C4-2B (cell line): ENCODE measurements at regions not wholly inside any gene's neighbourhood (a gene's known extent, or its start where the extent isn't known, plus 50 kb on each side); places are given as distances from the start of the nearest gene placed in this dataset.

Experiments used
- ZFX ChIP-seq: fragments of 450-650 bp; IDR thresholded peaks from 2 replicates; pipeline ENCODE4 v1.6.1; 2017
- TF ChIP-seq, protein P1 (sequence below): fragments of 450-650 bp; conservative IDR thresholded peaks from 2 replicates; pipeline ENCODE4 v1.5.1; 2017; ENCODE audit warnings: mild to moderate bottlenecking

DNA sequence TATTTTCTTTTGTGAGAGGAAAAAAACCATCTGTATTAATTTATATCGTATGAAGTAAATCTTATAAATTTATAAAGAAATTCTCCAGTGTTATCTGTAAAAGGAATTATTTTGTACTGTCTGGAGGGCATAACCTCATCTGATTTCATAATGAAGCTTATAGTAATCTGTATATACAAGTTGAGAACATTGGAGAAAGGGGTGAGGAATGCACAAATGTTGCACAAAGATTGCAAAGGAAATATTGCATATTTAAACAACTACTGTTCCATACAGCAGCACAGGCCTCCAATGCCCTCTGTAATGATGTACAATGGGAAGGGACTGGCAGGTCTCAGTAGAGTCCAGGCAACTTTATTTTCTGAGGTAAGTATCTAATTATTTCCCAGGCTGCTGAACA lies 50.8 kb upstream of the KCNJ16 start:
- TF ChIP-seq, protein P1, sequence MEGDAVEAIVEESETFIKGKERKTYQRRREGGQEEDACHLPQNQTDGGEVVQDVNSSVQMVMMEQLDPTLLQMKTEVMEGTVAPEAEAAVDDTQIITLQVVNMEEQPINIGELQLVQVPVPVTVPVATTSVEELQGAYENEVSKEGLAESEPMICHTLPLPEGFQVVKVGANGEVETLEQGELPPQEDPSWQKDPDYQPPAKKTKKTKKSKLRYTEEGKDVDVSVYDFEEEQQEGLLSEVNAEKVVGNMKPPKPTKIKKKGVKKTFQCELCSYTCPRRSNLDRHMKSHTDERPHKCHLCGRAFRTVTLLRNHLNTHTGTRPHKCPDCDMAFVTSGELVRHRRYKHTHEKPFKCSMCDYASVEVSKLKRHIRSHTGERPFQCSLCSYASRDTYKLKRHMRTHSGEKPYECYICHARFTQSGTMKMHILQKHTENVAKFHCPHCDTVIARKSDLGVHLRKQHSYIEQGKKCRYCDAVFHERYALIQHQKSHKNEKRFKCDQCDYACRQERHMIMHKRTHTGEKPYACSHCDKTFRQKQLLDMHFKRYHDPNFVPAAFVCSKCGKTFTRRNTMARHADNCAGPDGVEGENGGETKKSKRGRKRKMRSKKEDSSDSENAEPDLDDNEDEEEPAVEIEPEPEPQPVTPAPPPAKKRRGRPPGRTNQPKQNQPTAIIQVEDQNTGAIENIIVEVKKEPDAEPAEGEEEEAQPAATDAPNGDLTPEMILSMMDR: no peak
- TF ChIP-seq ZFX: no peak
